ENCODE measurements at regions not wholly inside any gene's neighbourhood (a gene's known extent, or its start where the extent isn't known, plus 50 kb on each side); places are given as distances from the start of the nearest gene placed in this dataset.
"Not testable (repeated sequence)": the region's sequence is repeated elsewhere in the genome, so short reads cannot be mapped to it uniquely, and the experiment has no call there.

- DNase-seq (ENCODE audit: low read depth) = not testable (repeated sequence)
These were observed 316.1 kb downstream of the SIPA1L2 start for GRCh38 chr1:232313876-232314275.

DNA sequence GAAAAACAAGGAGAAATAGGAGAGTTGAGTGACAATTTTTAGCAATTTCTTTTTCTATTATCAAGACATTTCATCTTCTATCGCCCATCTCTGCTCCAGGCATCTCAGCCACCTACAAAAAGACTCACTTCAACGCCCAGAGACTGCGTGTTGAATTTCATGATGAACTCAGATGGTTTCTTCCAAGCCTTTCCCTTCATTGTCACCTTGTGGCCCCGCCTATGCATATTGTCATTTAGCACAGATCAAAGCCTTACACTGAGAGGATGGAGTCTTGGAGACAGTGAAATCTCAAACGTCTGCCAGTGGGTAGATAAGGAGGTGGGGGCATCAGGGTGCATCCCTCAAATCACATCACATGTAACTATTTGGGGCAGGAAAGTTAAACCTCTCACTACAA lies 319.4 kb downstream of the SIPA1L2 start:
- no peak for DNase-seq (ENCODE audit: low read depth)

- no peak for DNase-seq (ENCODE audit: low read depth)
These were observed 321.3 kb downstream of the SIPA1L2 start for GRCh38 chr1:232308616-232309015.

- DNase-seq (ENCODE audit: low read depth) = no peak
These were observed 322.5 kb downstream of the SIPA1L2 start for GRCh38 chr1:232307296-232308017.

- peak; percentile 54 for DNase-seq (ENCODE audit: low read depth)
These were observed 323.5 kb downstream of the SIPA1L2 start for GRCh38 chr1:232306269-232306961.

DNA sequence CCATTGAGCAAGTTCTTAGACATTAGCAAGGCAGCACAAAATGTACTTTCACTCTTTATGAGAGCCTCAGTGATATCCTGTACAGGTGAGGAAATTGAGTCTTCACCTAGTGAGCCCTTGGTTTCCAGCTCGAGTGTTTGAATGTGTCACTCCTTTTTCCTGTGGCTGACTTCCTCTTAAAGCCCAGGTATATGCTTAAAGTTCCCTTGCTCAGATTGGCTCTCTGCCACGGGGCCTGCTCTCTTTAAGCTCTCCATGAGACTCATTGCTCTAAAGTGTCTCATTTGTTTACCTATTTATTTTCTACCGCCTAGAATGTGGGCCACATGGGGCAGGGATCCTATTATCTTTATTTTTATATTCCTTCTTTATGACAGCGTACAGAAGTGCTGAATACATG lies 324.9 kb downstream of the SIPA1L2 start:
- DNase-seq (ENCODE audit: low read depth) = no peak

DNA sequence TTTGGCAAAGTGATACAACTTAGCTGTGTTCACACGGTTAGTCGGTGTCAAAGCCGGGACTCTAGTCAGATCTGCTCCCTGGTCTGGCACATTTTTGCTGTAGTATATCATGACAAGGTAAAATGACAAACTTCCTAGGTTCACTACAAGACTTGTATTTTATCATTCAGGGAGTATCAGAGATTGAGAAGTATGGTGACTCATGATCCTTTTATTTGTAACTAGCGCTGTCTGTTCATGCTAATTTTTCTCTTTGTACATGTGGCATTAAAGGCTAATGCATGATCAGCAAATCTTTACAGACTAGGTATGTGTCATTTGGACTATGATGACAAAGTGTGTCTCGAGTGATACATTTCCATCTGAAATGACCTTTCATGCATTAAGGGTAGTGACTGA lies 326.7 kb downstream of the SIPA1L2 start:
- DNase-seq (ENCODE audit: low read depth) = no peak

DNA sequence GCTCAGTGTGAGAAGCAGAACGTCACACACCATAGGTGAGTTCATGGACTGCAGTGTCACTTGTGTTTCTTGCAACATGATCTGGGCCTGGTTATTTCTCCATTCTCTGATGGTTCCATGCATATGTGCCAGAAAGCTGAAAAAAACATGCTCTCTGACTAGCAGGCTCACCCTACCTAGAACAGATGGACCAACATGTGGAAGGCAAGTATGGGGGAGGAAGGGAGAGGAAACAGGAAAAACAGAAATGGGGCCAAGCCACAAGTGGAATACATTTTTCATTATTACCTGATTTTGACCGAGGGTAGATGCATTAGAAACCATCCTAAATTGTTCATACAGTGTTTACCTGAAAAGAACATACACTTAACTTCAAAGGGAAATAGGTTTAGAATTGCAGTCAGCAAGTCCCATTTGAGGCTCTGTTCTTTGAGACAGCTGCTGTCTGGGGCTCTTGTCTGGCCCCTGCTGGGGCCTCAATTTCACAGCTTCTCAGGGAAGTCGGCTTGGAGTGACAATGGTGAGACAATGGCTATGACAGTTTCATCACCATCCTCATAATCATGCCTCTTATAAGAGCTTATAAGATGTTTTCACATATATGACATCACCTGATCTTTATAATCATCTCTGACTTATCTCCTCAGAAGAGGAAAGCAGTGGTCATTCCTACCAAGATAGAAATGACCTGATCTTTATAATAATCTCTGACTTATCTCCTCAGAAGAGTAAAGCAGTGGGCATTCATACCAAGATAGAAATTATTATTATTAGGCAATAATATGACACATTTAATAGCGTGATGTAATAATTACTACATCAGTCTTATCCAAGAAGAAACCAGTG lies 327.3 kb downstream of the SIPA1L2 start:
- no peak for DNase-seq (ENCODE audit: low read depth)

DNA sequence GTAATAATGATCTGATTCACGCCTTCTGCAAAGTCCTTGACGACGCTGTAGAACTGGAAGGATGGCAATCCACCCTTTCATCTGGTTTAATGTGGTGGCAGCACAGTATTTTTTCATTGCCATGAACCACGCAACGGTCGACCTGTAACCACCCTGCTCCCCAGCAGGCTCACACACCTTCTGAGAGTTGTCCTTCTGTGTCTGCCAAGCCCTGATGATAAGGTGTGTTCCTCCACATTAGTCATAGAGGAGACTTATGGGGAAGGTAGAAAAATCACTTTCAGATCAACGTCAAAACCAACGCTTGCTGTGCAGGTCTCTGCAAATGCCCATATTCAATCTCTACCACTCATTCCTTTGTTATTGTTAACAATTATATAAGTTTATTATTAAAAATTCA lies 328.7 kb downstream of the SIPA1L2 start:
- no peak for DNase-seq (ENCODE audit: low read depth)

DNA sequence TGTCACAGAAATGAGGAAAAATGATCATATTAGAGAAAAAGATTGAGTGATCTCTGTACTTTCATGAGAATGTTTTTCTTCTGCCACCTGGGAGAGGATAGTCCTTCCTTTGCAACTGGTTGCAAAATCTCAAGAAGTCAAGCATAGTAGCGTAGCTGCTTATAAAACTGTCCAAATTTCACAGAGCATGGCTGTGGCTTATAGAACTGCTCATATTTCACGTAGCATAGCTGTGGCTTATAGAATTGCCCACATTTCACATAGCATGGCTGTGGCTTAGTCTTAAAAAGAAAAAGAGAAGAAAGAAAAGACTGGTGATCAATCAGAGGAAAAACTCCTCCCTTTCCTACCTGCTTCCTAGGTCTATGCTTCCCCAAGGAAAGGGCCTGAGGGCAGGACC lies 329.5 kb downstream of the SIPA1L2 start:
- no peak for DNase-seq (ENCODE audit: low read depth)

DNA sequence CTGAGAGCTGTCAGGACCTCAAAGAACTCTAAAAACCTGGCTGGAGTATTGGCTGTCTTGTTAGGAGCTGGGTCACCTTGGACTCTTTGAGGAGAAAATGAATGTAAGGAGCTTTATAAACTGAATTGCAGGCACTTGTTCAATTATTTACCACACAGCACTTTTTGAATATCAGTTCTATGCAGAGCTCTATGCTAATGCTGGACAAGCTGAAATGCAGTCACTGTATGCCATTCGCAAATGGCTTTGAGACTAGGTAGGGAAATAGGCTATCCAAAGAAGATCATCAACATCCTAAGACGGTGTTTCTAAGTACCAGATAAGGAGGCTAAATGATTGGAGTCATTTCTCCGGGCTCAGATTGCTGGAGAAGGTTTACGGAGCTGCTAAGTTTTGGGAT lies 333.5 kb downstream of the SIPA1L2 start:
- DNase-seq (ENCODE audit: low read depth) = no peak

DNA sequence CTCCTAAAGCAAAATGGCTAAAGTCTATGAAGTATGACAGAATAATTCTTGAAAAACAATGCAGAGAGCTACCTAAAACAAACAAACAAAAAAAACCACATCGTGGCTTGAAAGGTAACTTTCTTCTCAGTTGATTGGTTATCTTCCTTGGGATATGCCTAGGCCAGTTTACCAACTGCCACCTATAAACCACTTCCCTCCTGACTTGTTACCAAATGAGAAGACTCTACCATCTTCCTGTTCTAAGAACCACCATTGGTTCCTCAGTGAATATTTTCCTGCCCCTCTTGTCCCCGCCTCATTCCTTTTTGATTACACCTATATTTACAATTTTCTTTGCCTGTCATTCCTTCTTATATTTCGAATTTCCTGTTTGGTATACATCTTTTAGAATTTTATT lies 336.6 kb downstream of the SIPA1L2 start:
- no peak for DNase-seq (ENCODE audit: low read depth)

- DNase-seq (ENCODE audit: low read depth) = no peak
These were observed 337.1 kb downstream of the SIPA1L2 start for GRCh38 chr1:232292818-232293217.

- DNase-seq (ENCODE audit: low read depth) = no peak
These were observed 337.7 kb downstream of the SIPA1L2 start for GRCh38 chr1:232292239-232292638.

GRCh38 chr1:232291681-232292080 lies 338.3 kb downstream of the SIPA1L2 start:
- no peak for DNase-seq (ENCODE audit: low read depth)

DNA sequence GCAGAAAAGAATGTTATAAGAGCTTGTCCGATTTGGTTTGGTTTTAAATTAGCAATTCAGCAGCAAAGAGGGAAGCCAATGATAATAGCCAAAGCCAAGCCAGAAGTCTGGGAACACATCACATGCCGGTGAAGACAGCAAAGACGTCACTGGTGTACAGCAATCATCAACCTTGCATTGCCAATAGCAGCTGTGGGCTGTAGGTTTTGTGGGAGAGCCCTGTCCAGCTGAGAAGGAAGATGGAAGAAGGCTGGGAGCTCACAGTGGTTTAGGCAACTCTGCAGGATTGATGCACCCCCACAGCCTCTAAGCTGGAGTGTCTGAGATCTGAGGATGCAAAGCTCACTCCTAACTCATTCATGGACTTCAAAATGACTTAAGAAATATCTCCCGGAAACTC lies 338.7 kb downstream of the SIPA1L2 start:
- no peak for DNase-seq (ENCODE audit: low read depth)

DNA sequence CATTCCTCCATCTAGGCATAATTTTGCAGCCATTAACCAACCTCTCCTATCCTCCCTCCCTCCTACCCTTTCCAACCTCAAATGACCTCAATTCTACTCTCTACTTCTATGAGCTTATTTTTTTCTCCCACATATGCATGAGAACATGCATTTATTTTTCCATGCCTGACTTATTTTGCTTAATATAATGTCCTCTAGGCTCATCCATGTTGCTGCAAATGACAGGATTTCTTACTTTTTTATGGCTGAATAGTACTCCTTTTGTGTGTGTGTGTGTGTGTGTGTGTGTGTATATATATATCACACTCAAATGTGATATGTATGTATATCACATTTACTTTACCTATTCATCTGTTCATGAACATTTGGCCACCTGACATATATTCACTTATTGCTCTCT lies 339.4 kb downstream of the SIPA1L2 start:
- DNase-seq (ENCODE audit: low read depth) = no peak

DNA sequence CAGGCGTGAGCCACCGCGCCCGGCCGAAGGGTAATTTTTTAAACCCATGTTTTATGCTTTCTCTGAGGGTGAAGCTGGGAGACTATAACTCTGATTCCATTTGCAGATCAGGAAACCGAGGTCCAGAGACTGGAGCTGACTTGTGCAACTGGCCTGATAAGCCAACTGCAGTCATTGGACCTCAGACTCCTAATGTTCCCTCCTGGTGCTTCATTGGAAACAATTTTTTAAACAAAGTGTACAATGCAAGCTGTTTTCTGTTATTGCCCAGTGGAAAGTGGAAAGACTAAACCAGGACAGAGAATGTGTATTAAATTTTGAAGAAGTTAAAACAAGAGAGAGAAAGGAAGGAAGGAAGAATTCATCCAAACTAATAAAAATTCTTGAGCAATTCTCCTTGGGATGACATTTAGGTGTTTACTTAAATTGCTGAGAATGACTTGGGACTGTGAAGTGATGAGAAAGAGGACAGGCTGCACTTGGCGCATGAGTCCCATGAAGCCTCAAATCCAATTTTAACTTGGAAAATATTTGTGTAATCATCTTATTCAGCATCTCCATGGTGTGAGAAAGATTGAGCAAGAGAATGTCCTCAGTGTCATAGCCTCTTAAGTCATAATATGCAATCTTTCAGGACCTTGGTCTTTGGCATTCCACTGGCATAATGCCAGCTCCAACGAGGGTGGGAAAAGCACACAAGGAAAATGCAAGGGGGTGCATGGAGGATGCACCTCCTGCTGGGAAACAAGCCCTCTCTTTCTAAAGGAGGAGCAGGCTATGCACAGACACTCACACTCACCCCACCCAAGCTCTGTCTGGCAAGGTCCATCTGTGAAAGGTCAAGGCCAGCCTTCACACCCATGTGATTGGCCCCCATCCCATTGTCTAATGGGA lies 342.0 kb downstream of the SIPA1L2 start:
- DNase-seq (ENCODE audit: low read depth) = no peak

DNA sequence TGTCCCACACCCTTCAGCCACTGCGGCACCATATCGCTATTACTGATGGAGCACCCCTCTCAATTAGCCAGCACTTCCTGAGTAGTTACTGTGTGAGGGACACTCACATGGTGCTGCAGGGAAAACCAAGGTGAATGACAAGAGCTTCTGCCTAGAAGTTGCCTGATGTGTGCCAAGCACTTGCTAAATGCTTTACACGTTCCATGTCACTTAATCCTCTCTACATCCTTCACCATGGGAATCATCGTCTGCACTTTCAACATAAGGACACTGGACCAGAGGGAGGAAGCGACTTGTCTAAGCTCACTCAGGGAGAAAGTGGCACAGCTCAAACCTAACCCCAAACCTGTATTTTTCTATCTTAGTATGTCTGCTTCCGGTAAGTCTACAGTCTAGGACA lies 344.8 kb downstream of the SIPA1L2 start:
- no peak for DNase-seq (ENCODE audit: low read depth)

DNA sequence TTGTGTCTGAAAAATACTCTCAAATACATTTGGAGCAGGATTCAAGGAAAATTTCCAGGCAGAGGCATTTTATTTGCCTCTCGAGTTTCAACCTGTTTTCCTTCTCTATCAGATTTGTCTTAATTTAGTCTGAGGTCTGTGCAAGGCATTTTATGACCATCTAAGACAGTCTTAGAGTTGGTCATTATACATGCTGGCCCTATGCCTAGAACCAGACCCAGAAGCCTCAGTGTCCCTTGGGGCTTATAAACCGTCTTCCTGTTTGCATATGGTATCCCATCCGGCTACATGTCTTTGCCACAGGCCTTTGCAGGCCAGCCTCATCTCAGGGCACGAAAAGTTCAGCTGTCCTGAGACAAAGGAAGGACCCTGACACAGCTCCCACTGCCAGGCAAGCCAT lies 346.1 kb downstream of the SIPA1L2 start:
- no peak for DNase-seq (ENCODE audit: low read depth)

DNA sequence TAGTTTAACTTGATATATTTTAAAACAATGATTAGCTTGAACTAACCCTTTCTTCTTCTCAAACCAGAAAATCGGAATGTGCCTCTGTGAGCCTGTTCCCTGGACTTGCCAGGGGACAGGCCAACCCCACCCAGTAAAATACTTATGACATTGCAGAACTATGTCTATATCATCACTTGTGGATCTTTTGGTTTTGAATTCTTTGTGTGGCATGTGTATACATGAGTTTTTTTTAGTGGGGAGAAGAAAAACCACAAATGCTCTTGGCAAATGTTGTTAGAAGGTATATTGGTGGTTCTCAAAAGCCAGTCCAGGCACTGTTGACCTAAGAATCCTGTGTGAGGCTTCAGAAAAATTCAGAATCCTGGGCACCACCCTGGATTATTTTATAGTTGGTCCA lies 347.4 kb downstream of the SIPA1L2 start:
- DNase-seq (ENCODE audit: low read depth) = no peak

GRCh38 chr1:232280910-232281309 lies 349.0 kb downstream of the SIPA1L2 start:
- DNase-seq (ENCODE audit: low read depth) = no peak
